GM23338 (cell line): ENCODE measurements at regions not wholly inside any gene's neighbourhood (a gene's known extent, or its start where the extent isn't known, plus 50 kb on each side); places are given as distances from the start of the nearest gene placed in this dataset.

Experiments
- ATAC-seq: fragments of 200-7000 bp; cut with Tn5 transposase; 3 replicates; pipeline ENCODE4 v1.9.1; 2020
- DNase-seq: peaks from one replicate; pipeline ENCODE4 v3.0.0-alpha.2; 2015; ENCODE audit warnings: low spot score
- H2AFZ ChIP-seq: fragments of 200-600 bp; sonication (generic); 2 replicates; pipeline ENCODE4 v1.8.0; 2016; ENCODE audit warnings: antibody characterized with exemption, mild to moderate bottlenecking, moderate library complexity
- H3F3A ChIP-seq: fragments of 200-600 bp; sonication (generic); replicated peaks from 2 replicates; pipeline ENCODE4 v1.8.0; 2017; ENCODE audit warnings: antibody characterized with exemption, mixed run types, low read depth
- H3K27ac ChIP-seq: fragments of 200-600 bp; sonication (generic); 2 replicates; pipeline ENCODE4 v1.6.1; 2016; ENCODE audit warnings: low read depth
- H3K27me3 ChIP-seq: fragments of 200-600 bp; sonication (generic); 2 replicates; pipeline ENCODE4 v1.8.0; 2016; ENCODE audit warnings: mild to moderate bottlenecking, mixed run types, moderate library complexity; ENCODE audit not compliant: insufficient read depth
- H3K36me3 ChIP-seq: fragments of 200-600 bp; sonication (generic); 2 replicates; pipeline ENCODE4 v1.8.0; 2016; ENCODE audit warnings: mild to moderate bottlenecking; ENCODE audit not compliant: insufficient read depth
- H3K4me1 ChIP-seq: fragments of 200-600 bp; sonication (generic); 2 replicates; pipeline ENCODE4 v1.8.0; 2016; ENCODE audit warnings: mild to moderate bottlenecking, moderate library complexity; ENCODE audit not compliant: insufficient read depth
- H3K4me2 ChIP-seq: fragments of 200-600 bp; sonication (generic); 2 replicates; pipeline ENCODE4 v1.7.1; 2017; ENCODE audit warnings: mixed run types
- H3K4me3 ChIP-seq: fragments of 200-600 bp; sonication (generic); 2 replicates; pipeline ENCODE4 v1.6.1; 2016; ENCODE audit warnings: mixed run types
- H3K79me2 ChIP-seq: fragments of 200-600 bp; sonication (generic); replicated peaks from 2 replicates; pipeline ENCODE4 v1.8.0; 2017; ENCODE audit warnings: mild to moderate bottlenecking; ENCODE audit not compliant: insufficient read depth
- H3K9me2 ChIP-seq: fragments of 200-600 bp; sonication (generic); 2 replicates; pipeline ENCODE4 v1.8.0; 2017; ENCODE audit not compliant: insufficient read depth
- H4K20me1 ChIP-seq: fragments of 200-600 bp; sonication (generic); replicated peaks from 2 replicates; pipeline ENCODE4 v1.8.0; 2017; ENCODE audit warnings: mild to moderate bottlenecking; ENCODE audit not compliant: insufficient read depth
- H3K27ac Mint-ChIP-seq: 2 replicates; pipeline ENCODE4 v1.8.0; 2020; ENCODE audit warnings: inconsistent platforms, mild to moderate bottlenecking, moderate library complexity, mixed read lengths
- H3K27me3 Mint-ChIP-seq: 3 replicates; pipeline ENCODE4 v1.8.0; 2022; ENCODE audit warnings: low read depth, mild to moderate bottlenecking, moderate library complexity, mixed read lengths, inconsistent platforms; ENCODE audit not compliant: insufficient read depth, poor library complexity
- H3K36me3 Mint-ChIP-seq: 3 replicates; pipeline ENCODE4 v1.8.0; 2021; ENCODE audit warnings: low read depth, mild to moderate bottlenecking, inconsistent platforms, moderate library complexity, mixed read lengths
- H3K4me1 Mint-ChIP-seq: 3 replicates; pipeline ENCODE4 v1.8.0; 2020; ENCODE audit warnings: mild to moderate bottlenecking, inconsistent platforms, mixed read lengths
- H3K4me3 Mint-ChIP-seq: 3 replicates; pipeline ENCODE4 v1.8.0; 2021; ENCODE audit warnings: moderate library complexity, mild to moderate bottlenecking, inconsistent platforms, mixed read lengths
- H3K9me3 Mint-ChIP-seq: 3 replicates; pipeline ENCODE4 v1.8.0; 2020; ENCODE audit warnings: moderate library complexity, mild to moderate bottlenecking, inconsistent platforms, mixed read lengths
- CREB1 ChIP-seq: fragments of 250-450 bp; sonication (Bioruptor Pico); IDR thresholded peaks from 2 replicates; pipeline ENCODE4 v1.5.0; 2020; ENCODE audit warnings: low read depth, mild to moderate bottlenecking, moderate library complexity
- EZH2 ChIP-seq: fragments of 200-600 bp; sonication (generic); IDR thresholded peaks from one replicate; pipeline ENCODE4 v1.8.0; 2017; ENCODE audit warnings: antibody characterized with exemption, mild to moderate bottlenecking, low read depth; ENCODE audit not compliant: unreplicated experiment
- EZH2phosphoT487 ChIP-seq: fragments of 200-600 bp; sonication (generic); IDR thresholded peaks from one replicate; pipeline ENCODE4 v1.8.1; 2018; ENCODE audit warnings: antibody characterized with exemption; ENCODE audit not compliant: unreplicated experiment
- JUNB ChIP-seq: IDR thresholded peaks from one replicate; pipeline ENCODE4 v1.6.1; 2016; ENCODE audit warnings: antibody characterized with exemption; ENCODE audit not compliant: unreplicated experiment
- POLR2AphosphoS5 ChIP-seq: IDR thresholded peaks from 2 replicates; pipeline ENCODE4 v1.6.1; 2016; ENCODE audit warnings: antibody characterized with exemption, low read depth
- STAT1 ChIP-seq: IDR thresholded peaks from one replicate; pipeline ENCODE4 v1.6.1; 2016; ENCODE audit warnings: antibody characterized with exemption; ENCODE audit not compliant: unreplicated experiment
- ZNF331 ChIP-seq: fragments of 250-450 bp; sonication (Bioruptor Pico); IDR thresholded peaks from 2 replicates; pipeline ENCODE4 v1.5.0; 2020; ENCODE audit warnings: low read depth, mild to moderate bottlenecking, moderate library complexity
- TF ChIP-seq, protein P1 (sequence below): fragments of 250-450 bp; sonication (Bioruptor Pico); IDR thresholded peaks from 2 replicates; pipeline ENCODE4 v1.5.0; 2020; ENCODE audit warnings: mild to moderate bottlenecking, moderate library complexity
- TF ChIP-seq, protein P2 (sequence below): IDR thresholded peaks from 2 replicates; pipeline ENCODE4 v1.6.1; 2016; ENCODE audit warnings: antibody characterized with exemption
- TF ChIP-seq, protein P3 (sequence below): IDR thresholded peaks from one replicate; pipeline ENCODE4 v1.6.1; 2018; ENCODE audit warnings: antibody characterized with exemption; ENCODE audit not compliant: unreplicated experiment

DNA sequence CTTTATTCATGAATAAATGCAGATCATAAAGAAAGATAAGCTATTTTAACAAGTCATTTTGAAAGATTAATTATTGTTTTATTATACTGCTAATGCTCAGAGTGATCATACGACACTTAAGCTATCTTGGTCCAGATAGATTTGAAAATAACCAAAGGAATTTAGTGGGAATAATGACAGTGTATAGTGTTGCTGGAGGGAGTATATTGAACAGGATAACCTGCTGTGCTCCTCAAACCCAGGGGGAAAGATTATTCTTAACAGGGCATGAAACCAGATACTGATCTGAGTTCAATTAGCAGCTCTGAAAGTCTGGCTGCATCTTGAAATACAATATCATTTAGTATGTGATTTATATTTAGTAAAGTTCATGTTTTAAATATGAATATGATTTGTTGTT lies 216.3 kb upstream of the ITGA4 start (continued):
- TF ChIP-seq, protein P1, sequence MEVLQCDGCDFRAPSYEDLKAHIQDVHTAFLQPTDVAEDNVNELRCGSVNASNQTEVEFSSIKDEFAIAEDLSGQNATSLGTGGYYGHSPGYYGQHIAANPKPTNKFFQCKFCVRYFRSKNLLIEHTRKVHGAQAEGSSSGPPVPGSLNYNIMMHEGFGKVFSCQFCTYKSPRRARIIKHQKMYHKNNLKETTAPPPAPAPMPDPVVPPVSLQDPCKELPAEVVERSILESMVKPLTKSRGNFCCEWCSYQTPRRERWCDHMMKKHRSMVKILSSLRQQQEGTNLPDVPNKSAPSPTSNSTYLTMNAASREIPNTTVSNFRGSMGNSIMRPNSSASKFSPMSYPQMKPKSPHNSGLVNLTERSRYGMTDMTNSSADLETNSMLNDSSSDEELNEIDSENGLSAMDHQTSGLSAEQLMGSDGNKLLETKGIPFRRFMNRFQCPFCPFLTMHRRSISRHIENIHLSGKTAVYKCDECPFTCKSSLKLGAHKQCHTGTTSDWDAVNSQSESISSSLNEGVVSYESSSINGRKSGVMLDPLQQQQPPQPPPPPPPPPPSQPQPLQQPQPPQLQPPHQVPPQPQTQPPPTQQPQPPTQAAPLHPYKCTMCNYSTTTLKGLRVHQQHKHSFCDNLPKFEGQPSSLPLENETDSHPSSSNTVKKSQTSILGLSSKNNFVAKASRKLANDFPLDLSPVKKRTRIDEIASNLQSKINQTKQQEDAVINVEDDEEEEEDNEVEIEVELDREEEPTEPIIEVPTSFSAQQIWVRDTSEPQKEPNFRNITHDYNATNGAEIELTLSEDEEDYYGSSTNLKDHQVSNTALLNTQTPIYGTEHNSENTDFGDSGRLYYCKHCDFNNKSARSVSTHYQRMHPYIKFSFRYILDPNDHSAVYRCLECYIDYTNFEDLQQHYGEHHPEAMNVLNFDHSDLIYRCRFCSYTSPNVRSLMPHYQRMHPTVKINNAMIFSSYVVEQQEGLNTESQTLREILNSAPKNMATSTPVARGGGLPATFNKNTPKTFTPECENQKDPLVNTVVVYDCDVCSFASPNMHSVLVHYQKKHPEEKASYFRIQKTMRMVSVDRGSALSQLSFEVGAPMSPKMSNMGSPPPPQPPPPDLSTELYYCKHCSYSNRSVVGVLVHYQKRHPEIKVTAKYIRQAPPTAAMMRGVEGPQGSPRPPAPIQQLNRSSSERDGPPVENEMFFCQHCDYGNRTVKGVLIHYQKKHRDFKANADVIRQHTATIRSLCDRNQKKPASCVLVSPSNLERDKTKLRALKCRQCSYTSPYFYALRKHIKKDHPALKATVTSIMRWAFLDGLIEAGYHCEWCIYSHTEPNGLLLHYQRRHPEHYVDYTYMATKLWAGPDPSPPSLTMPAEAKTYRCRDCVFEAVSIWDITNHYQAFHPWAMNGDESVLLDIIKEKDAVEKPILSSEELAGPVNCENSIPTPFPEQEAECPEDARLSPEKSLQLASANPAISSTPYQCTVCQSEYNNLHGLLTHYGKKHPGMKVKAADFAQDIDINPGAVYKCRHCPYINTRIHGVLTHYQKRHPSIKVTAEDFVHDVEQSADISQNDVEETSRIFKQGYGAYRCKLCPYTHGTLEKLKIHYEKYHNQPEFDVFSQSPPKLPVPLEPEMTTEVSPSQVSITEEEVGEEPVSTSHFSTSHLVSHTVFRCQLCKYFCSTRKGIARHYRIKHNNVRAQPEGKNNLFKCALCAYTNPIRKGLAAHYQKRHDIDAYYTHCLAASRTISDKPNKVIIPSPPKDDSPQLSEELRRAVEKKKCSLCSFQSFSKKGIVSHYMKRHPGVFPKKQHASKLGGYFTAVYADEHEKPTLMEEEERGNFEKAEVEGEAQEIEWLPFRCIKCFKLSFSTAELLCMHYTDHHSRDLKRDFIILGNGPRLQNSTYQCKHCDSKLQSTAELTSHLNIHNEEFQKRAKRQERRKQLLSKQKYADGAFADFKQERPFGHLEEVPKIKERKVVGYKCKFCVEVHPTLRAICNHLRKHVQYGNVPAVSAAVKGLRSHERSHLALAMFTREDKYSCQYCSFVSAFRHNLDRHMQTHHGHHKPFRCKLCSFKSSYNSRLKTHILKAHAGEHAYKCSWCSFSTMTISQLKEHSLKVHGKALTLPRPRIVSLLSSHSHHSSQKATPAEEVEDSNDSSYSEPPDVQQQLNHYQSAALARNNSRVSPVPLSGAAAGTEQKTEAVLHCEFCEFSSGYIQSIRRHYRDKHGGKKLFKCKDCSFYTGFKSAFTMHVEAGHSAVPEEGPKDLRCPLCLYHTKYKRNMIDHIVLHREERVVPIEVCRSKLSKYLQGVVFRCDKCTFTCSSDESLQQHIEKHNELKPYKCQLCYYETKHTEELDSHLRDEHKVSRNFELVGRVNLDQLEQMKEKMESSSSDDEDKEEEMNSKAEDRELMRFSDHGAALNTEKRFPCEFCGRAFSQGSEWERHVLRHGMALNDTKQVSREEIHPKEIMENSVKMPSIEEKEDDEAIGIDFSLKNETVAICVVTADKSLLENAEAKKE (CRISPR knock-in tag), result no peak
- no peak for TF ChIP-seq EZH2phosphoT487
- TF ChIP-seq JUNB, result no peak
- TF ChIP-seq POLR2AphosphoS5, result no peak

DNA sequence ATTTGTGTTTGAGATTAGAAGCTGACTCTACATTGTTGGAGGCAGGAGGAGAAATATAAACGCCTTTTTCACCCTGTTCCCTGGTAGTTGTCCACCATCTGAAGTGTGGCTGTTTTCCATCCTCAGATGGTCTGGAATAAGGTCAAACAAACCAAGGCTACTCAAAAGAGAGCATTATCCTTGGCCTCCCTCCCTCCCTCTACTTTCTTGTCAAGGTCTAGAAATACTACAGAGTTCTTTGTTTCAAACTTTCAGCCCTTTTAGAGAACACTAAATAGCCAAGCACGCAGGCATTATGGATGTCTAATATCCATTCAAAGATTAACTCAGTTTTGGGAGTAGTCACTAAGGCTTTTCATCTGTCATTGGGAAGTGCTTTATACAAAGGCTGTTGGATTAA lies 215.8 kb upstream of the ITGA4 start:
- Mint-ChIP-seq H3K36me3 (no peaks in the 10 kb centered on the region), H3K9me3 (no peaks in the 10 kb centered on the region), H3K4me1 (no peaks in the 10 kb centered on the region), H3K27me3 (no peaks in the 10 kb centered on the region), H3K4me3 (no peak overlapping the region), H3K27ac (no peak overlapping the region)
- Histone ChIP-seq H2AFZ (0 out of 2 replicates have a peak overlapping the region, but pooled peaks have one; percentile 18), H3F3A (no peaks in the 10 kb centered on the region), H3K27ac (no peak overlapping the region), H3K79me2 (no peaks in the 10 kb centered on the region), H3K4me3 (no peak overlapping the region), H3K27me3 (no peaks in the 10 kb centered on the region), H3K36me3 (no peaks in the 10 kb centered on the region), H3K9me2 (no peaks in the 10 kb centered on the region), H3K4me1 (no peaks in the 10 kb centered on the region), H4K20me1 (no peaks in the 10 kb centered on the region), H3K4me2 (no peak overlapping the region)
- DNase-seq (no peak), ATAC-seq (no peak)
- TF ChIP-seq STAT1, result no peak

DNA sequence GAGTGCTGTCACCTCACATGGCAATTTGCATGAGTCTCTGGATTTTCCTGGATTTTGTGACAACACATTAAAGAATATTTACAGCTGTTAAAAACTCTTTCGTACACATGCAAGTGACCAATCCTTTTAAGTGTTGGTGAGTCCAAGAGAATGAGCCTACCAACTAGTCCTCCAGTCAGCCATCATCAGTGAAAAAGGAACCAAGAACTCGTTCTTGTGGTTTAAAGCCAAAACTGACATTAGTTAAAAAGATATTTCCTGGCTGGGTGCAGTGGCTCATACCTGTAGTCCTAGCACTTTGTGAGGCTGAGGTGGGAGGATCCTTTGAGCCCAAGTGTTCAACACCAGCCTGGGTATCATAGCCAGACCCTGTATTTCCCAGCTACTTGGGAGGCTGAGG lies 215.4 kb upstream of the ITGA4 start:
- Histone ChIP-seq H3K36me3 (no peaks in the 10 kb centered on the region), H3K27me3 (no peaks in the 10 kb centered on the region), H2AFZ (peak overlapping the region; percentile 9; the same call in 1 of the 2 replicates), H3K4me3 (no peak overlapping the region), H3F3A (no peaks in the 10 kb centered on the region), H4K20me1 (no peaks in the 10 kb centered on the region), H3K4me1 (no peaks in the 10 kb centered on the region), H3K27ac (no peak overlapping the region), H3K9me2 (no peaks in the 10 kb centered on the region), H3K79me2 (no peaks in the 10 kb centered on the region), H3K4me2 (no peak overlapping the region)
- Mint-ChIP-seq H3K4me1 (no peaks in the 10 kb centered on the region), H3K36me3 (no peaks in the 10 kb centered on the region), H3K27me3 (no peaks in the 10 kb centered on the region), H3K4me3 (no peak overlapping the region), H3K27ac (no peak overlapping the region), H3K9me3 (no peaks in the 10 kb centered on the region)
- DNase-seq (no peak), ATAC-seq (no peak)
- TF ChIP-seq JUNB, result no peak
- TF ChIP-seq, protein P2, sequence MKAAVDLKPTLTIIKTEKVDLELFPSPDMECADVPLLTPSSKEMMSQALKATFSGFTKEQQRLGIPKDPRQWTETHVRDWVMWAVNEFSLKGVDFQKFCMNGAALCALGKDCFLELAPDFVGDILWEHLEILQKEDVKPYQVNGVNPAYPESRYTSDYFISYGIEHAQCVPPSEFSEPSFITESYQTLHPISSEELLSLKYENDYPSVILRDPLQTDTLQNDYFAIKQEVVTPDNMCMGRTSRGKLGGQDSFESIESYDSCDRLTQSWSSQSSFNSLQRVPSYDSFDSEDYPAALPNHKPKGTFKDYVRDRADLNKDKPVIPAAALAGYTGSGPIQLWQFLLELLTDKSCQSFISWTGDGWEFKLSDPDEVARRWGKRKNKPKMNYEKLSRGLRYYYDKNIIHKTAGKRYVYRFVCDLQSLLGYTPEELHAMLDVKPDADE, result no peak
- TF ChIP-seq, protein P3, sequence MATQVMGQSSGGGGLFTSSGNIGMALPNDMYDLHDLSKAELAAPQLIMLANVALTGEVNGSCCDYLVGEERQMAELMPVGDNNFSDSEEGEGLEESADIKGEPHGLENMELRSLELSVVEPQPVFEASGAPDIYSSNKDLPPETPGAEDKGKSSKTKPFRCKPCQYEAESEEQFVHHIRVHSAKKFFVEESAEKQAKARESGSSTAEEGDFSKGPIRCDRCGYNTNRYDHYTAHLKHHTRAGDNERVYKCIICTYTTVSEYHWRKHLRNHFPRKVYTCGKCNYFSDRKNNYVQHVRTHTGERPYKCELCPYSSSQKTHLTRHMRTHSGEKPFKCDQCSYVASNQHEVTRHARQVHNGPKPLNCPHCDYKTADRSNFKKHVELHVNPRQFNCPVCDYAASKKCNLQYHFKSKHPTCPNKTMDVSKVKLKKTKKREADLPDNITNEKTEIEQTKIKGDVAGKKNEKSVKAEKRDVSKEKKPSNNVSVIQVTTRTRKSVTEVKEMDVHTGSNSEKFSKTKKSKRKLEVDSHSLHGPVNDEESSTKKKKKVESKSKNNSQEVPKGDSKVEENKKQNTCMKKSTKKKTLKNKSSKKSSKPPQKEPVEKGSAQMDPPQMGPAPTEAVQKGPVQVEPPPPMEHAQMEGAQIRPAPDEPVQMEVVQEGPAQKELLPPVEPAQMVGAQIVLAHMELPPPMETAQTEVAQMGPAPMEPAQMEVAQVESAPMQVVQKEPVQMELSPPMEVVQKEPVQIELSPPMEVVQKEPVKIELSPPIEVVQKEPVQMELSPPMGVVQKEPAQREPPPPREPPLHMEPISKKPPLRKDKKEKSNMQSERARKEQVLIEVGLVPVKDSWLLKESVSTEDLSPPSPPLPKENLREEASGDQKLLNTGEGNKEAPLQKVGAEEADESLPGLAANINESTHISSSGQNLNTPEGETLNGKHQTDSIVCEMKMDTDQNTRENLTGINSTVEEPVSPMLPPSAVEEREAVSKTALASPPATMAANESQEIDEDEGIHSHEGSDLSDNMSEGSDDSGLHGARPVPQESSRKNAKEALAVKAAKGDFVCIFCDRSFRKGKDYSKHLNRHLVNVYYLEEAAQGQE, result no peak
- TF ChIP-seq EZH2, result no peak
- TF ChIP-seq ZNF331, result no peak
- no peak for TF ChIP-seq CREB1 (CRISPR knock-in tag)
- TF ChIP-seq POLR2AphosphoS5, result no peak
- TF ChIP-seq STAT1, result no peak
